Nephron (organoid): ENCODE measurements at regions not wholly inside any gene's neighbourhood (a gene's known extent, or its start where the extent isn't known, plus 50 kb on each side); places are given as distances from the start of the nearest gene placed in this dataset.

Experiments
- H3K27ac Mint-ChIP-seq, 3 experiments: 2 replicates each; pipeline ENCODE4 v1.8.0; 2020; ENCODE audit warnings: mixed read lengths in 3 of 3, mild to moderate bottlenecking in 2 of 3, moderate library complexity in 1 of 3
- H3K27me3 Mint-ChIP-seq: 2 replicates; pipeline ENCODE4 v1.8.0; 2021; ENCODE audit warnings: low read depth, mild to moderate bottlenecking, moderate library complexity, mixed read lengths
- H3K36me3 Mint-ChIP-seq: 2 replicates; pipeline ENCODE4 v1.8.0; 2020; ENCODE audit warnings: low read depth, mixed read lengths
- H3K4me1 Mint-ChIP-seq: 2 replicates; pipeline ENCODE4 v1.8.0; 2020; ENCODE audit warnings: mixed read lengths
- H3K4me3 Mint-ChIP-seq, 3 experiments: 2 replicates each; pipeline ENCODE4 v1.8.0; 2020; ENCODE audit warnings: mild to moderate bottlenecking in 3 of 3, mixed read lengths in 3 of 3, moderate library complexity in 2 of 3
- H3K9me3 Mint-ChIP-seq: 2 replicates; pipeline ENCODE4 v1.8.0; 2020; ENCODE audit warnings: mixed read lengths
- CTCF ChIP-seq, 3 experiments: fragments of 200-600 bp; sonication (generic); IDR thresholded peaks; one replicate each; pipeline ENCODE4 v1.5.0; 2021; ENCODE audit warnings: antibody characterized with exemption in 3 of 3; ENCODE audit not compliant: unreplicated experiment in 3 of 3

- H3K4me1 Mint-ChIP-seq = no peaks in the 10 kb centered on the region
- H3K36me3 Mint-ChIP-seq = no peaks in the 10 kb centered on the region
- TF ChIP-seq CTCF (IDR thresholded peaks at IDR 0.05; ENCODE audit: unreplicated experiment in 3 of 3) = no peak
- no peak overlapping the region for H3K4me3 Mint-ChIP-seq
- H3K27ac Mint-ChIP-seq = peak overlapping the region in 1 of 3 experiments; percentile 2
- H3K9me3 Mint-ChIP-seq = peaks cover 2% of the 10 kb centered on the region
- H3K27me3 Mint-ChIP-seq = no peaks in the 10 kb centered on the region
These were observed 910.7 kb downstream of the TBL1XR1 start for GRCh38 chr3:176286476-176287085.

GRCh38 chr3:176275538-176275937 lies 921.7 kb downstream of the TBL1XR1 start:
- TF ChIP-seq CTCF (IDR thresholded peaks at IDR 0.05; ENCODE audit: unreplicated experiment in 3 of 3) = no peak
- Mint-ChIP-seq H3K4me3 (no peak overlapping the region), H3K4me1 (no peaks in the 10 kb centered on the region), H3K9me3 (no peaks in the 10 kb centered on the region), H3K27ac (no peak overlapping the region), H3K27me3 (no peaks in the 10 kb centered on the region), H3K36me3 (no peaks in the 10 kb centered on the region)

- H3K4me1 Mint-ChIP-seq = no peaks in the 10 kb centered on the region
- H3K4me3 Mint-ChIP-seq = no peak overlapping the region
- H3K27me3 Mint-ChIP-seq = no peaks in the 10 kb centered on the region
- H3K27ac Mint-ChIP-seq = no peak overlapping the region
- no peaks in the 10 kb centered on the region for H3K36me3 Mint-ChIP-seq
- H3K9me3 Mint-ChIP-seq = no peaks in the 10 kb centered on the region
- no peak for TF ChIP-seq CTCF (IDR thresholded peaks at IDR 0.05; ENCODE audit: unreplicated experiment in 3 of 3)
These were observed 922.2 kb downstream of the TBL1XR1 start for GRCh38 chr3:176275113-176275512.

- no peaks in the 10 kb centered on the region for H3K9me3 Mint-ChIP-seq
- H3K36me3 Mint-ChIP-seq = no peaks in the 10 kb centered on the region
- no peak overlapping the region for H3K27ac Mint-ChIP-seq
- H3K27me3 Mint-ChIP-seq = no peaks in the 10 kb centered on the region
- no peak for TF ChIP-seq CTCF (IDR thresholded peaks at IDR 0.05; ENCODE audit: unreplicated experiment in 3 of 3)
- H3K4me3 Mint-ChIP-seq = no peak overlapping the region
- no peaks in the 10 kb centered on the region for H3K4me1 Mint-ChIP-seq
These were observed 923.1 kb downstream of the TBL1XR1 start for GRCh38 chr3:176274161-176274560.

GRCh38 chr3:176262071-176262470 lies 935.2 kb downstream of the TBL1XR1 start:
- no peak for TF ChIP-seq CTCF (IDR thresholded peaks at IDR 0.05; ENCODE audit: unreplicated experiment in 3 of 3)
- peaks cover 6% of the 10 kb centered on the region for H3K36me3 Mint-ChIP-seq
- no peaks in the 10 kb centered on the region for H3K27me3 Mint-ChIP-seq
- no peak overlapping the region for H3K4me3 Mint-ChIP-seq
- H3K27ac Mint-ChIP-seq = no peak overlapping the region
- H3K4me1 Mint-ChIP-seq = peaks cover 4% of the 10 kb centered on the region
- H3K9me3 Mint-ChIP-seq = peaks cover 21% of the 10 kb centered on the region

- no peak for TF ChIP-seq CTCF (IDR thresholded peaks at IDR 0.05; ENCODE audit: unreplicated experiment in 3 of 3)
- Mint-ChIP-seq H3K36me3 (no peaks in the 10 kb centered on the region), H3K27ac (no peak overlapping the region), H3K9me3 (no peaks in the 10 kb centered on the region), H3K4me3 (no peak overlapping the region), H3K4me1 (no peaks in the 10 kb centered on the region), H3K27me3 (no peaks in the 10 kb centered on the region)
These were observed 950.1 kb downstream of the TBL1XR1 start for GRCh38 chr3:176247191-176247590.
